ENCODE measurements at regions not wholly inside any gene's neighbourhood (a gene's known extent, or its start where the extent isn't known, plus 50 kb on each side); places are given as distances from the start of the nearest gene placed in this dataset.

DNA sequence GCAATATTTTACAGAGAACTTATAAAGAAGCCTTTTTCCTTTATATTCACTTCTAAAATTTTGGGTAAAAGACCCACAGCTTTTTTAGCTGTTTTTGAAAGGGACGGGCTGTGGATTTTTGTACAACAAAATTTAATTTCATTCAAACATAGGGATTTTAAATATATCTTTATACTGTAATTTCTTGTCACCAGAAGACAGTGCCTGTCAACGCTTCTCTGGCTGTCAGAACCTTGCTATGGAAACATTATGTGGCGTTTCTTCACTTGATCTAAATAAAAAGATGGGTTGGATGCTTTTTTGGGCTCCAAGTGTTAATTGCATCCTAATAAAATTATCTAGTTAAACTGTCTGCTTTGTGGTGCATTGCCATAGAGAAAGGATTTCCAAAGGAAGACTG, 635.6 kb upstream of the ALCAM start:
- POLR2A ChIA-PET: no interaction called here
- TF ChIP-seq HDGF (IDR thresholded peaks at IDR 0.05; ENCODE audit: borderline replicate concordance): no peak
- TF ChIP-seq BHLHE40 (IDR thresholded peaks at IDR 0.05; ENCODE audit: borderline replicate concordance): no peak
- TF ChIP-seq SP1 (IDR thresholded peaks at IDR 0.05): no peak
- TF ChIP-seq FOXM1 (IDR thresholded peaks at IDR 0.05; ENCODE audit: borderline replicate concordance): no peak
- no peak for TF ChIP-seq FOXA1 (IDR thresholded peaks at IDR 0.05)
- no peak for TF ChIP-seq CTBP1 (IDR thresholded peaks at IDR 0.05; ENCODE audit: borderline replicate concordance)
- TF ChIP-seq LEF1 (IDR thresholded peaks at IDR 0.05; ENCODE audit: borderline replicate concordance): no peak
- no peak for TF ChIP-seq ARNT (IDR thresholded peaks at IDR 0.05)
- no peak for TF ChIP-seq ZNF384 (IDR thresholded peaks at IDR 0.05)
- TF ChIP-seq FOXK2 (IDR thresholded peaks at IDR 0.05): no peak
- TF ChIP-seq ELF4 (IDR thresholded peaks at IDR 0.05): no peak
- no peak for TF ChIP-seq NFRKB (IDR thresholded peaks at IDR 0.05)
- no peak for TF ChIP-seq SUZ12 (IDR thresholded peaks at IDR 0.05)
- no peak for TF ChIP-seq PKNOX1 (IDR thresholded peaks at IDR 0.05)
- TF ChIP-seq TARDBP (IDR thresholded peaks at IDR 0.05): no peak
- TF ChIP-seq L3MBTL2 (conservative IDR thresholded peaks at IDR 0.05): no peak
- no peak for DNase-seq (ENCODE audit: extremely low spot score)
- CTCF ChIA-PET: no interaction called here

- TF ChIP-seq SP1 (IDR thresholded peaks at IDR 0.05) (no peak), FOXK2 (IDR thresholded peaks at IDR 0.05) (no peak), L3MBTL2 (conservative IDR thresholded peaks at IDR 0.05) (no peak), ARNT (IDR thresholded peaks at IDR 0.05) (no peak), ELF4 (IDR thresholded peaks at IDR 0.05) (no peak), FOXA1 (IDR thresholded peaks at IDR 0.05) (no peak), PKNOX1 (IDR thresholded peaks at IDR 0.05) (no peak), NFRKB (IDR thresholded peaks at IDR 0.05) (no peak), ZNF384 (IDR thresholded peaks at IDR 0.05) (no peak)
- DNase-seq (ENCODE audit: extremely low spot score): no peak
- POLR2A ChIA-PET: no interaction called here
- CTCF ChIA-PET: no interaction called here
Measured at GRCh38 chr3:104734627-104735026, 632.1 kb upstream of the ALCAM start.

DNA sequence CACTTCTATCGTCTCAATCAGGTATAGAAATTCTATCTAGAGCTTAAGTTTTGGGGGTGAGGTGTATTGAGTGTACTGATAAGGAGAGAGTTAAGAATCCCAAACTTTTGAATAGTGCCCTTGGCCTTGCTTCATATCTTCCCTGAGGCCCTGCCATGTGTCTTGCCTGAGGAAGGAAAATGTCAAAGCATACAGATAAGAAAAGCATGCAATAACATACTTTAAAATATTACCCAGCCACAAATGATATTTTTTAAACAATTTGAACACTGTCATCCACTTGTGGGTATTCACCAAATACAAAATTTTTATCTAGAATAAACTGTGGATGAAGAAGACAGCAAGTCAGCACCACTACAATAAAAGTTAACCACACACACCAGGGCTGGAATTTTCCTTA, 631.0 kb upstream of the ALCAM start:
- POLR2A ChIA-PET: no interaction called here
- CTCF ChIA-PET: no interaction called here
- DNase-seq (ENCODE audit: extremely low spot score): no peak
- no peak for TF ChIP-seq ELF4 (IDR thresholded peaks at IDR 0.05)
- no peak for TF ChIP-seq BHLHE40 (IDR thresholded peaks at IDR 0.05; ENCODE audit: borderline replicate concordance)
- TF ChIP-seq CTBP1 (IDR thresholded peaks at IDR 0.05; ENCODE audit: borderline replicate concordance): no peak
- TF ChIP-seq SUZ12 (IDR thresholded peaks at IDR 0.05): no peak
- no peak for TF ChIP-seq PKNOX1 (IDR thresholded peaks at IDR 0.05)
- no peak for TF ChIP-seq ZNF384 (IDR thresholded peaks at IDR 0.05)
- no peak for TF ChIP-seq TARDBP (IDR thresholded peaks at IDR 0.05)
- no peak for TF ChIP-seq FOXM1 (IDR thresholded peaks at IDR 0.05; ENCODE audit: borderline replicate concordance)
- TF ChIP-seq SP1 (IDR thresholded peaks at IDR 0.05): no peak
- TF ChIP-seq NFRKB (IDR thresholded peaks at IDR 0.05): no peak
- TF ChIP-seq ARNT (IDR thresholded peaks at IDR 0.05): no peak
- TF ChIP-seq LEF1 (IDR thresholded peaks at IDR 0.05; ENCODE audit: borderline replicate concordance): no peak
- TF ChIP-seq FOXA1 (IDR thresholded peaks at IDR 0.05): no peak
- TF ChIP-seq L3MBTL2 (conservative IDR thresholded peaks at IDR 0.05): no peak
- TF ChIP-seq FOXK2 (IDR thresholded peaks at IDR 0.05): no peak
- no peak for TF ChIP-seq HDGF (IDR thresholded peaks at IDR 0.05; ENCODE audit: borderline replicate concordance)

- DNase-seq (ENCODE audit: extremely low spot score): no peak
- ChIA-PET CTCF (no interaction called here), POLR2A (no interaction called here)
- TF ChIP-seq FOXK2 (IDR thresholded peaks at IDR 0.05) (no peak), PKNOX1 (IDR thresholded peaks at IDR 0.05) (no peak), ZNF384 (IDR thresholded peaks at IDR 0.05) (no peak), FOXA1 (IDR thresholded peaks at IDR 0.05) (no peak), BHLHE40 (IDR thresholded peaks at IDR 0.05; ENCODE audit: borderline replicate concordance) (no peak), ARNT (IDR thresholded peaks at IDR 0.05) (no peak), L3MBTL2 (conservative IDR thresholded peaks at IDR 0.05) (no peak), TARDBP (IDR thresholded peaks at IDR 0.05) (no peak), LEF1 (IDR thresholded peaks at IDR 0.05; ENCODE audit: borderline replicate concordance) (no peak), SP1 (IDR thresholded peaks at IDR 0.05) (no peak), CTBP1 (IDR thresholded peaks at IDR 0.05; ENCODE audit: borderline replicate concordance) (no peak), SUZ12 (IDR thresholded peaks at IDR 0.05) (no peak), HDGF (IDR thresholded peaks at IDR 0.05; ENCODE audit: borderline replicate concordance) (no peak), NFRKB (IDR thresholded peaks at IDR 0.05) (no peak), FOXM1 (IDR thresholded peaks at IDR 0.05; ENCODE audit: borderline replicate concordance) (no peak), ELF4 (IDR thresholded peaks at IDR 0.05) (no peak)
Measured at GRCh38 chr3:104738271-104738670, 628.4 kb upstream of the ALCAM start.

GRCh38 chr3:104740874-104741379, 625.8 kb upstream of the ALCAM start:
- ChIA-PET CTCF (no interaction called here), POLR2A (no interaction called here)
- no peak for DNase-seq (ENCODE audit: extremely low spot score)
- no peak for TF ChIP-seq NFRKB (IDR thresholded peaks at IDR 0.05)
- TF ChIP-seq CTBP1 (IDR thresholded peaks at IDR 0.05; ENCODE audit: borderline replicate concordance): no peak
- no peak for TF ChIP-seq PKNOX1 (IDR thresholded peaks at IDR 0.05)
- TF ChIP-seq L3MBTL2 (conservative IDR thresholded peaks at IDR 0.05): no peak
- TF ChIP-seq ZNF384 (IDR thresholded peaks at IDR 0.05): no peak
- no peak for TF ChIP-seq HDGF (IDR thresholded peaks at IDR 0.05; ENCODE audit: borderline replicate concordance)
- no peak for TF ChIP-seq FOXK2 (IDR thresholded peaks at IDR 0.05)
- no peak for TF ChIP-seq SUZ12 (IDR thresholded peaks at IDR 0.05)
- TF ChIP-seq FOXM1 (IDR thresholded peaks at IDR 0.05; ENCODE audit: borderline replicate concordance): no peak
- TF ChIP-seq FOXA1 (IDR thresholded peaks at IDR 0.05): no peak
- TF ChIP-seq ELF4 (IDR thresholded peaks at IDR 0.05): no peak
- TF ChIP-seq TARDBP (IDR thresholded peaks at IDR 0.05): no peak
- TF ChIP-seq SP1 (IDR thresholded peaks at IDR 0.05): no peak
- TF ChIP-seq LEF1 (IDR thresholded peaks at IDR 0.05; ENCODE audit: borderline replicate concordance): no peak
- TF ChIP-seq ARNT (IDR thresholded peaks at IDR 0.05): no peak
- no peak for TF ChIP-seq BHLHE40 (IDR thresholded peaks at IDR 0.05; ENCODE audit: borderline replicate concordance)

Data from HEK293T (cell line).